GM23338 (cell line): ENCODE measurements at regions not wholly inside any gene's neighbourhood (a gene's known extent, or its start where the extent isn't known, plus 50 kb on each side); places are given as distances from the start of the nearest gene placed in this dataset.

Experiments used
- ATAC-seq: fragments of 200-7000 bp; cut with Tn5 transposase; 3 replicates; pipeline ENCODE4 v1.9.1; 2020
- DNase-seq: peaks from one replicate; pipeline ENCODE4 v3.0.0-alpha.2; 2015; ENCODE audit warnings: low spot score
- H2AFZ ChIP-seq: fragments of 200-600 bp; sonication (generic); 2 replicates; pipeline ENCODE4 v1.8.0; 2016; ENCODE audit warnings: antibody characterized with exemption, mild to moderate bottlenecking, moderate library complexity
- H3F3A ChIP-seq: fragments of 200-600 bp; sonication (generic); replicated peaks from 2 replicates; pipeline ENCODE4 v1.8.0; 2017; ENCODE audit warnings: antibody characterized with exemption, mixed run types, low read depth
- H3K27ac ChIP-seq: fragments of 200-600 bp; sonication (generic); 2 replicates; pipeline ENCODE4 v1.6.1; 2016; ENCODE audit warnings: low read depth
- H3K27me3 ChIP-seq: fragments of 200-600 bp; sonication (generic); 2 replicates; pipeline ENCODE4 v1.8.0; 2016; ENCODE audit warnings: mild to moderate bottlenecking, mixed run types, moderate library complexity; ENCODE audit not compliant: insufficient read depth
- H3K36me3 ChIP-seq: fragments of 200-600 bp; sonication (generic); 2 replicates; pipeline ENCODE4 v1.8.0; 2016; ENCODE audit warnings: mild to moderate bottlenecking; ENCODE audit not compliant: insufficient read depth
- H3K4me1 ChIP-seq: fragments of 200-600 bp; sonication (generic); 2 replicates; pipeline ENCODE4 v1.8.0; 2016; ENCODE audit warnings: mild to moderate bottlenecking, moderate library complexity; ENCODE audit not compliant: insufficient read depth
- H3K4me2 ChIP-seq: fragments of 200-600 bp; sonication (generic); 2 replicates; pipeline ENCODE4 v1.7.1; 2017; ENCODE audit warnings: mixed run types
- H3K4me3 ChIP-seq: fragments of 200-600 bp; sonication (generic); 2 replicates; pipeline ENCODE4 v1.6.1; 2016; ENCODE audit warnings: mixed run types
- H3K79me2 ChIP-seq: fragments of 200-600 bp; sonication (generic); replicated peaks from 2 replicates; pipeline ENCODE4 v1.8.0; 2017; ENCODE audit warnings: mild to moderate bottlenecking; ENCODE audit not compliant: insufficient read depth
- H3K9me2 ChIP-seq: fragments of 200-600 bp; sonication (generic); 2 replicates; pipeline ENCODE4 v1.8.0; 2017; ENCODE audit not compliant: insufficient read depth
- H4K20me1 ChIP-seq: fragments of 200-600 bp; sonication (generic); replicated peaks from 2 replicates; pipeline ENCODE4 v1.8.0; 2017; ENCODE audit warnings: mild to moderate bottlenecking; ENCODE audit not compliant: insufficient read depth
- H3K27ac Mint-ChIP-seq: 2 replicates; pipeline ENCODE4 v1.8.0; 2020; ENCODE audit warnings: inconsistent platforms, mild to moderate bottlenecking, moderate library complexity, mixed read lengths
- H3K27me3 Mint-ChIP-seq: 3 replicates; pipeline ENCODE4 v1.8.0; 2022; ENCODE audit warnings: low read depth, mild to moderate bottlenecking, moderate library complexity, mixed read lengths, inconsistent platforms; ENCODE audit not compliant: insufficient read depth, poor library complexity
- H3K36me3 Mint-ChIP-seq: 3 replicates; pipeline ENCODE4 v1.8.0; 2021; ENCODE audit warnings: low read depth, mild to moderate bottlenecking, inconsistent platforms, moderate library complexity, mixed read lengths
- H3K4me1 Mint-ChIP-seq: 3 replicates; pipeline ENCODE4 v1.8.0; 2020; ENCODE audit warnings: mild to moderate bottlenecking, inconsistent platforms, mixed read lengths
- H3K4me3 Mint-ChIP-seq: 3 replicates; pipeline ENCODE4 v1.8.0; 2021; ENCODE audit warnings: moderate library complexity, mild to moderate bottlenecking, inconsistent platforms, mixed read lengths
- H3K9me3 Mint-ChIP-seq: 3 replicates; pipeline ENCODE4 v1.8.0; 2020; ENCODE audit warnings: moderate library complexity, mild to moderate bottlenecking, inconsistent platforms, mixed read lengths
- CREB1 ChIP-seq: fragments of 250-450 bp; sonication (Bioruptor Pico); IDR thresholded peaks from 2 replicates; pipeline ENCODE4 v1.5.0; 2020; ENCODE audit warnings: low read depth, mild to moderate bottlenecking, moderate library complexity
- EZH2 ChIP-seq: fragments of 200-600 bp; sonication (generic); IDR thresholded peaks from one replicate; pipeline ENCODE4 v1.8.0; 2017; ENCODE audit warnings: antibody characterized with exemption, mild to moderate bottlenecking, low read depth; ENCODE audit not compliant: unreplicated experiment
- EZH2phosphoT487 ChIP-seq: fragments of 200-600 bp; sonication (generic); IDR thresholded peaks from one replicate; pipeline ENCODE4 v1.8.1; 2018; ENCODE audit warnings: antibody characterized with exemption; ENCODE audit not compliant: unreplicated experiment
- JUNB ChIP-seq: IDR thresholded peaks from one replicate; pipeline ENCODE4 v1.6.1; 2016; ENCODE audit warnings: antibody characterized with exemption; ENCODE audit not compliant: unreplicated experiment
- STAT1 ChIP-seq: IDR thresholded peaks from one replicate; pipeline ENCODE4 v1.6.1; 2016; ENCODE audit warnings: antibody characterized with exemption; ENCODE audit not compliant: unreplicated experiment
- ZNF114 ChIP-seq: fragments of 250-450 bp; sonication (Bioruptor Pico); IDR thresholded peaks from 2 replicates; pipeline ENCODE4 v1.5.0; 2020; ENCODE audit warnings: mild to moderate bottlenecking, moderate library complexity
- ZNF331 ChIP-seq: fragments of 250-450 bp; sonication (Bioruptor Pico); IDR thresholded peaks from 2 replicates; pipeline ENCODE4 v1.5.0; 2020; ENCODE audit warnings: low read depth, mild to moderate bottlenecking, moderate library complexity
- TF ChIP-seq, protein P1 (sequence below), 2 experiments: fragments of 200-600 bp in 1 of 2; sonication (generic) in 1 of 2; conservative IDR thresholded peaks; 2 replicates each; pipeline versions ENCODE4 v1.5.1 to v1.6.1; 2016 to 2017; ENCODE audit warnings: antibody characterized with exemption in 2 of 2, low read depth in 2 of 2, mild to moderate bottlenecking in 2 of 2, moderate library complexity in 1 of 2
- TF ChIP-seq, protein P2 (sequence below): IDR thresholded peaks from one replicate; pipeline ENCODE4 v1.6.1; 2018; ENCODE audit warnings: antibody characterized with exemption; ENCODE audit not compliant: unreplicated experiment

DNA sequence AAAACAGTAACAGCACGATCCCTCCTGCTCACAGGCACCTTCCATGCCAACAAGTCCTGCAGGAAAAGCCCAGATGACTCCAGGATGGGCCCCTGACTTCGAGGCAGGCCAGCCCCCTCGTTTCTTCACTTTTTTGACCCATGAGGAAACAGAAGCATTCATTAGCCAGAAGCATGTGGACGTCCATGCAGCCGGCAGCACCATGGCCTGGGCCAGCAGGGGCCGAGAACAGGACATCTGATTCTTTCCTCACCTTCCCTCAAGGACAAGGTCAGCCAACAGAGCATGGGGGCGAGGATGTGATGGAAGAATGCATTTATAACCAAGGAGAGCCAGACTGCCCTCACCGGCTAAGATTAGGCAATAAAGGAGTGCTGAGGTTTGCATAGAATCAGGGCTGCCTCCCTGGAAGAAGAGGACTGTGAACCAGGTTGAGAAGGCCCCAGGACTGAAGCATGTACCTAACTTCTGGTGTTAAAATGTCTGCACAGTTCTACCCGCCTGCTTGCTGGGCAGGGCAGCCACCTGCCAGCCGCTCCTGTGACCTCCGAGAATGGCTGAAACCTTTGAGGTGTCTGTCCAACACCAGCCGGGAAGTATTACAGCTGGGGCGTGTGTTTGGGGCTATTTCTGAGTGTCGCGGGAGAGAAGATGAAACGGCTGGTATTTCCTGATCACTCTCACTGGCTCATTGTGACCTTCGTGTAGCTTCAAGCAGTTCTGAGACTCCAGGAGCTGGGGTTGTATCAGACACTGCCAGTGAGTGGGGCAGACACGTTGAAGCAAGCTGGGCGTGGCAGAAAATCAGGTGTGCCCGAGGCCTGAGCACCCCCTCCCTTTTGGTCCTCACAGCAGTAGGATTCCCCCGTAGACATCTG, 94.0 kb upstream of the TNRC6C start (continued):
- no peak for TF ChIP-seq EZH2
- no peak for TF ChIP-seq ZNF114 (CRISPR knock-in tag)
- no peak for TF ChIP-seq JUNB
- no peak for TF ChIP-seq CREB1 (CRISPR knock-in tag)
- TF ChIP-seq, protein P1, sequence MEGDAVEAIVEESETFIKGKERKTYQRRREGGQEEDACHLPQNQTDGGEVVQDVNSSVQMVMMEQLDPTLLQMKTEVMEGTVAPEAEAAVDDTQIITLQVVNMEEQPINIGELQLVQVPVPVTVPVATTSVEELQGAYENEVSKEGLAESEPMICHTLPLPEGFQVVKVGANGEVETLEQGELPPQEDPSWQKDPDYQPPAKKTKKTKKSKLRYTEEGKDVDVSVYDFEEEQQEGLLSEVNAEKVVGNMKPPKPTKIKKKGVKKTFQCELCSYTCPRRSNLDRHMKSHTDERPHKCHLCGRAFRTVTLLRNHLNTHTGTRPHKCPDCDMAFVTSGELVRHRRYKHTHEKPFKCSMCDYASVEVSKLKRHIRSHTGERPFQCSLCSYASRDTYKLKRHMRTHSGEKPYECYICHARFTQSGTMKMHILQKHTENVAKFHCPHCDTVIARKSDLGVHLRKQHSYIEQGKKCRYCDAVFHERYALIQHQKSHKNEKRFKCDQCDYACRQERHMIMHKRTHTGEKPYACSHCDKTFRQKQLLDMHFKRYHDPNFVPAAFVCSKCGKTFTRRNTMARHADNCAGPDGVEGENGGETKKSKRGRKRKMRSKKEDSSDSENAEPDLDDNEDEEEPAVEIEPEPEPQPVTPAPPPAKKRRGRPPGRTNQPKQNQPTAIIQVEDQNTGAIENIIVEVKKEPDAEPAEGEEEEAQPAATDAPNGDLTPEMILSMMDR (conservative IDR thresholded peaks at IDR 0.05; ENCODE audit: low read depth in 2 of 2), result no peak
- no peak for TF ChIP-seq EZH2phosphoT487
- TF ChIP-seq, protein P2, sequence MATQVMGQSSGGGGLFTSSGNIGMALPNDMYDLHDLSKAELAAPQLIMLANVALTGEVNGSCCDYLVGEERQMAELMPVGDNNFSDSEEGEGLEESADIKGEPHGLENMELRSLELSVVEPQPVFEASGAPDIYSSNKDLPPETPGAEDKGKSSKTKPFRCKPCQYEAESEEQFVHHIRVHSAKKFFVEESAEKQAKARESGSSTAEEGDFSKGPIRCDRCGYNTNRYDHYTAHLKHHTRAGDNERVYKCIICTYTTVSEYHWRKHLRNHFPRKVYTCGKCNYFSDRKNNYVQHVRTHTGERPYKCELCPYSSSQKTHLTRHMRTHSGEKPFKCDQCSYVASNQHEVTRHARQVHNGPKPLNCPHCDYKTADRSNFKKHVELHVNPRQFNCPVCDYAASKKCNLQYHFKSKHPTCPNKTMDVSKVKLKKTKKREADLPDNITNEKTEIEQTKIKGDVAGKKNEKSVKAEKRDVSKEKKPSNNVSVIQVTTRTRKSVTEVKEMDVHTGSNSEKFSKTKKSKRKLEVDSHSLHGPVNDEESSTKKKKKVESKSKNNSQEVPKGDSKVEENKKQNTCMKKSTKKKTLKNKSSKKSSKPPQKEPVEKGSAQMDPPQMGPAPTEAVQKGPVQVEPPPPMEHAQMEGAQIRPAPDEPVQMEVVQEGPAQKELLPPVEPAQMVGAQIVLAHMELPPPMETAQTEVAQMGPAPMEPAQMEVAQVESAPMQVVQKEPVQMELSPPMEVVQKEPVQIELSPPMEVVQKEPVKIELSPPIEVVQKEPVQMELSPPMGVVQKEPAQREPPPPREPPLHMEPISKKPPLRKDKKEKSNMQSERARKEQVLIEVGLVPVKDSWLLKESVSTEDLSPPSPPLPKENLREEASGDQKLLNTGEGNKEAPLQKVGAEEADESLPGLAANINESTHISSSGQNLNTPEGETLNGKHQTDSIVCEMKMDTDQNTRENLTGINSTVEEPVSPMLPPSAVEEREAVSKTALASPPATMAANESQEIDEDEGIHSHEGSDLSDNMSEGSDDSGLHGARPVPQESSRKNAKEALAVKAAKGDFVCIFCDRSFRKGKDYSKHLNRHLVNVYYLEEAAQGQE, result no peak
- TF ChIP-seq STAT1, result no peak

DNA sequence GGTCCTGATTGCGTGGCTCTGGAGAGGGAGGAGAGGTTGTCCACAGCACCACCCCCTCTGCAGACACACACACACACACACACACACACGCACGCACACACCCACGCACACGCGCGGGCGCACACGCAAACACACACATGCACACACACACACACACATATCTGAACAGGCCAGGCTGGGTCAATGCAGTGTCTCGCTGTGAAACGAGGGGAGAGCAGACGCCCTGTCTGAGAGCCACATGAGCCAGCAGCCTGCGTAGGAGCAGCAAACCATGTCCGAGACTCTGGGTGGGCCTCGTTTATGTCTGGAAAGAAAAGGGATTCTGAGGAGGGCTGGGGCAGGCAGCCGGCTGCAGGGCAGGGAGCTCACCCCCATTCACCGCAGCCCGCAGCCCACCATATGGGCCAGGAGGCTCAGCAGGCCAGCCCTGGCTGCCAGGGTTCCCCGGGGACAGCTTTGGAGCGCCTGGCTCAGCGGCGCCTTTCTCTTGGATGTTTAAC, 93.3 kb upstream of the TNRC6C start:
- Histone ChIP-seq H3K27me3 (no peaks in the 10 kb centered on the region), H3K36me3 (no peaks in the 10 kb centered on the region), H3K79me2 (no peaks in the 10 kb centered on the region), H3K4me3 (no peak overlapping the region), H3K27ac (no peak overlapping the region), H2AFZ (no peak overlapping the region), H3K4me1 (no peaks in the 10 kb centered on the region), H4K20me1 (no peaks in the 10 kb centered on the region), H3F3A (no peaks in the 10 kb centered on the region), H3K9me2 (no peaks in the 10 kb centered on the region), H3K4me2 (no peak overlapping the region)
- H3K9me3 Mint-ChIP-seq, result no peaks in the 10 kb centered on the region; the same call in 2 of the 3 replicates
- no peak overlapping the region for H3K27ac Mint-ChIP-seq
- ATAC-seq, result peak; percentile 17; the same call in 1 of the 3 replicates
- peaks cover 24% of the 10 kb centered on the region for H3K4me1 Mint-ChIP-seq
- no peak for TF ChIP-seq ZNF331 (CRISPR knock-in tag)
- TF ChIP-seq STAT1, result no peak
- no peak for TF ChIP-seq EZH2
- no peaks in the 10 kb centered on the region for H3K36me3 Mint-ChIP-seq
- DNase-seq, result no peak
- H3K4me3 Mint-ChIP-seq, result no peak overlapping the region
- H3K27me3 Mint-ChIP-seq, result peaks cover 22% of the 10 kb centered on the region
